NCI-H748 (cell line): ENCODE measurements at regions not wholly inside any gene's neighbourhood (a gene's known extent, or its start where the extent isn't known, plus 50 kb on each side); places are given as distances from the start of the nearest gene placed in this dataset.
"Not testable (repeated sequence)": the region's sequence is repeated elsewhere in the genome, so short reads cannot be mapped to it uniquely, and the experiment has no call there.

ENCODE experiments used
- DNase-seq: peaks from one replicate; lab custom pipeline; 2025; ENCODE audit not compliant: unreplicated experiment; lab: John Stamatoyannopoulos, UW

- peak; percentile 98 for DNase-seq
These were observed 64.7 kb upstream of the CCDC39 start for GRCh38 chr3:180743813-180744590.

- DNase-seq, result peak; percentile 88
These were observed 68.6 kb upstream of the CCDC39 start for GRCh38 chr3:180747805-180748361.

GRCh38 chr3:180749322-180749721 lies 70.0 kb upstream of the CCDC39 start:
- no peak for DNase-seq

GRCh38 chr3:180749796-180750195 lies 70.5 kb upstream of the CCDC39 start:
- DNase-seq, result no peak

GRCh38 chr3:180755556-180755955 lies 76.3 kb upstream of the CCDC39 start:
- no peak for DNase-seq

GRCh38 chr3:180762866-180763265 lies 83.6 kb upstream of the CCDC39 start:
- DNase-seq, result no peak

GRCh38 chr3:180764481-180764880 lies 85.2 kb upstream of the CCDC39 start:
- no peak for DNase-seq

GRCh38 chr3:180770639-180771038 lies 91.3 kb upstream of the CCDC39 start:
- DNase-seq, result no peak

- DNase-seq, result no peak
These were observed 97.1 kb upstream of the CCDC39 start for GRCh38 chr3:180776433-180776832.

GRCh38 chr3:180782195-180782984 lies 103.1 kb upstream of the CCDC39 start:
- no peak for DNase-seq

- not testable (repeated sequence) for DNase-seq
These were observed 106.9 kb upstream of the CCDC39 start for GRCh38 chr3:180786227-180786626.

GRCh38 chr3:180789774-180790173 lies 110.5 kb upstream of the CCDC39 start:
- DNase-seq, result no peak

GRCh38 chr3:180798197-180798596 lies 114.3 kb upstream of the FXR1 start:
- no peak for DNase-seq

- DNase-seq, result peak; percentile 42
These were observed 109.6 kb upstream of the FXR1 start for GRCh38 chr3:180802837-180803236.

- peak; percentile 38 for DNase-seq
These were observed 107.6 kb upstream of the FXR1 start for GRCh38 chr3:180804916-180805315.

- no peak for DNase-seq
These were observed 103.5 kb upstream of the FXR1 start for GRCh38 chr3:180808823-180809575.

GRCh38 chr3:180820400-180820799 lies 92.1 kb upstream of the FXR1 start:
- no peak for DNase-seq

- no peak for DNase-seq
These were observed 86.5 kb upstream of the FXR1 start for GRCh38 chr3:180825964-180826363.

GRCh38 chr3:180827171-180827570 lies 85.3 kb upstream of the FXR1 start:
- no peak for DNase-seq

GRCh38 chr3:180828001-180828720 lies 84.3 kb upstream of the FXR1 start:
- DNase-seq, result no peak
